Psoas muscle (tissue), 7 donors: ENCODE measurements at regions not wholly inside any gene's neighbourhood (a gene's known extent, or its start where the extent isn't known, plus 50 kb on each side); places are given as distances from the start of the nearest gene placed in this dataset.
"Not testable (repeated sequence)": the region's sequence is repeated elsewhere in the genome, so short reads cannot be mapped to it uniquely, and the experiment has no call there.

ENCODE experiments used
- ATAC-seq, 4 donors: fragments of 200-7000 bp; cut with Tn5 transposase; one replicate each; pipeline ENCODE4 v1.9.1; 2020; ENCODE audit warnings: moderate library complexity in 3 of 4, mild to moderate bottlenecking in 2 of 4
- DNase-seq, 2 donors: peaks; one replicate each; pipeline ENCODE4 v3.0.0-alpha.2; 2020
- H3K27ac ChIP-seq: fragments of 200-600 bp; one replicate; pipeline ENCODE4 v1.8.0; 2022
- H3K27me3 ChIP-seq, 3 donors: fragments of 200-600 bp in 1 of 3; one replicate each; pipeline versions ENCODE4 v1.6.1 to v1.8.0; 2013 to 2022; ENCODE audit warnings: low read length in 2 of 3, mild to moderate bottlenecking in 2 of 3, moderate library complexity in 1 of 3; ENCODE audit not compliant: insufficient read depth in 3 of 3
- H3K36me3 ChIP-seq, 2 donors: fragments of 200-600 bp in 1 of 2; one replicate each; pipeline versions ENCODE4 v1.6.1 to v1.8.0; 2013 to 2022; ENCODE audit warnings: low read depth in 1 of 2, mild to moderate bottlenecking in 1 of 2, moderate library complexity in 1 of 2; ENCODE audit not compliant: insufficient read depth in 1 of 2
- H3K4me1 ChIP-seq: fragments of 200-600 bp; one replicate; pipeline ENCODE4 v1.8.0; 2022
- H3K4me3 ChIP-seq: fragments of 200-600 bp; one replicate; pipeline ENCODE4 v1.8.0; 2022; ENCODE audit warnings: mild to moderate bottlenecking
- H3K9me3 ChIP-seq: fragments of 200-600 bp; one replicate; pipeline ENCODE4 v1.8.0; 2022
- WGBS, 3 donors: extraction: QIAGEN DNeasy Blood & Tissue Kit; methylation state at CpG; one replicate each; pipeline versions ENCODE4 v1.1.6 to v1.1.7; 2013; 5-methylcytosine and 5-hydroxymethylcytosine counted together
- intact Hi-C, 2 donors: fragments of 100-400 bp; cut with DNase I; formaldehyde crosslinking; loops; one replicate each; pipeline versions ENCODE4 v1.11.0 to v1.14.2; 2022
- TF ChIP-seq, protein P1 (sequence below): fragments of 200-600 bp; IDR thresholded peaks from one replicate; pipeline ENCODE4 v1.8.0; 2022; ENCODE audit warnings: antibody characterized with exemption
- donor health status: healthy with polysubstance abuse.
- donor health status: DM: no; HTN: no; CAD: no; lungs with moderate emphysema.
- donor health status: Bipolar disorder and iron deficiency.
- donor health status: healthy.
- donor health status: DM: yes; HTN: yes; CAD: no.
- donor health status: DM: no; HTN: no; CAD: no.
- donor health status: DM: yes; HTN: yes; CAD: no.

DNA sequence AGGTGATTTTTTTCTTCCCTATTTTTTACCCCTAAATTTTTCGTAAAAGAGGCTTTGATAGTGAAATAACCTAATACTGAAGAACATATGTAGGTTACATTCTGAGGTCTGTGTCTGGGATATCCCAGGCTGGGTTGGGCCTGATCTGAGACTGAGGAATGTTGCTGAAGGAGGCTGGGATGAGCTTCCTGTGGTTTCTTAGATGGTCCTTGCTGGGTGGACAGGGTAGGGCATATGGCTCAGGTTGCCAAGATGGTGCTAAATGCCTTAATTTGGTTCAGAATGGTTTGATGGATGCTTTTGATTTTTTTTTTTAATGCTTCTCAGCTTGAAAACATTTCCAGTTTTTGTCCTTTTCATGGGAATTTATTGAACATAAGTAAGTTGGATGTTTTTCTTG is 124.6 kb upstream of the PMCH start:
- TF ChIP-seq, protein P1, sequence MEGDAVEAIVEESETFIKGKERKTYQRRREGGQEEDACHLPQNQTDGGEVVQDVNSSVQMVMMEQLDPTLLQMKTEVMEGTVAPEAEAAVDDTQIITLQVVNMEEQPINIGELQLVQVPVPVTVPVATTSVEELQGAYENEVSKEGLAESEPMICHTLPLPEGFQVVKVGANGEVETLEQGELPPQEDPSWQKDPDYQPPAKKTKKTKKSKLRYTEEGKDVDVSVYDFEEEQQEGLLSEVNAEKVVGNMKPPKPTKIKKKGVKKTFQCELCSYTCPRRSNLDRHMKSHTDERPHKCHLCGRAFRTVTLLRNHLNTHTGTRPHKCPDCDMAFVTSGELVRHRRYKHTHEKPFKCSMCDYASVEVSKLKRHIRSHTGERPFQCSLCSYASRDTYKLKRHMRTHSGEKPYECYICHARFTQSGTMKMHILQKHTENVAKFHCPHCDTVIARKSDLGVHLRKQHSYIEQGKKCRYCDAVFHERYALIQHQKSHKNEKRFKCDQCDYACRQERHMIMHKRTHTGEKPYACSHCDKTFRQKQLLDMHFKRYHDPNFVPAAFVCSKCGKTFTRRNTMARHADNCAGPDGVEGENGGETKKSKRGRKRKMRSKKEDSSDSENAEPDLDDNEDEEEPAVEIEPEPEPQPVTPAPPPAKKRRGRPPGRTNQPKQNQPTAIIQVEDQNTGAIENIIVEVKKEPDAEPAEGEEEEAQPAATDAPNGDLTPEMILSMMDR, result no peak
- 80 to 94% (median 88%) methylated on average over 1 of the region's 1 CpG for WGBS, 3 donors
- intact Hi-C loops, result no loop called here

DNA sequence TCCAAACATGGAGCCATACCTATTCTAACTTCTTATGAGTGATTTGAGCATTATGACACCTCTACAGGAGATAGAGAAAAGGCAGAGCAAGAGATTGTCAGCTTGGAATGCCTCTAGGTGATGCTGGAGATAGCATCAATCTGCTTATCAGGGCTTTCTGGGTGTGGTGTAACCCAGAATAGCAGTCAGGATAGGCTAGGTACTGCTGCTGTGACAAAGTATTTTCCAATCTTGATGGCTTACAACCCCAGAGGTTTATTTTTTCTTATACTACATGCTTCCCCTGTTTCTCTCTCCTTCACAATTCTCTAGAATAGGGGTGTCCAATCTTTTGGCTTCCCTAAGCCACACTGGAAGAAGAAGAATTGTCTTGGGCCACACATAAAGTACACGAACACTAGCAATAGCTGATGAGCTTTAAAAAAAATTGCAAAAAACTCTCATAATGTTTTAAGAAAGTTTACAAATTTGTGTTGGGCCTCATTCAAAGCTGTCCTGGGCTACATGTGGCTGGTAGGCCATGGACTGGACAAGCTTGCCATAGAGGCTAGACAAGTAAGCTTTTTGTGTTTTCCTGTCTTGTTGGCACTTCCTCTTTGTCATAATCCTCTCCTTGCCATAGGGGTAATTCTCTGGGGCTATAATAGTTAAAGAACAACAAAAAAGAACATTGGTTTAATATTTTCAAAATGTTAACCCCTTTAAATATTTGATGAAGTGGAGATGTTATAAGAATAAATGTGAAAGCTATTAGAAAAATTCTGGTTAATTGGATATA is 123.9 kb upstream of the PMCH start:
- H3K9me3 ChIP-seq, result no peaks in the 10 kb centered on the region
- no peak overlapping the region for H3K4me3 ChIP-seq
- no peaks in the 10 kb centered on the region for H3K36me3 ChIP-seq
- no peak overlapping the region for H3K27ac ChIP-seq
- ATAC-seq (no peak), DNase-seq (no peak)
- intact Hi-C loops, result no loop called here
- TF ChIP-seq, protein P1, result no peak
- H3K4me1 ChIP-seq, result no peaks in the 10 kb centered on the region
- 88 to 96% (median 89%) methylated on average over 1 of the region's 1 CpG for WGBS, 3 donors
- H3K27me3 ChIP-seq, result no peaks in the 10 kb centered on the region

More for the DNA sequence above, 124.6 kb upstream of the PMCH start:
- H3K9me3 ChIP-seq, result no peaks in the 10 kb centered on the region
- ATAC-seq (no peak), DNase-seq (no peak)
- no peaks in the 10 kb centered on the region for H3K4me1 ChIP-seq
- H3K4me3 ChIP-seq, result no peak overlapping the region
- no peaks in the 10 kb centered on the region for H3K36me3 ChIP-seq
- H3K27me3 ChIP-seq, result no peaks in the 10 kb centered on the region
- H3K27ac ChIP-seq, result no peak overlapping the region

DNA sequence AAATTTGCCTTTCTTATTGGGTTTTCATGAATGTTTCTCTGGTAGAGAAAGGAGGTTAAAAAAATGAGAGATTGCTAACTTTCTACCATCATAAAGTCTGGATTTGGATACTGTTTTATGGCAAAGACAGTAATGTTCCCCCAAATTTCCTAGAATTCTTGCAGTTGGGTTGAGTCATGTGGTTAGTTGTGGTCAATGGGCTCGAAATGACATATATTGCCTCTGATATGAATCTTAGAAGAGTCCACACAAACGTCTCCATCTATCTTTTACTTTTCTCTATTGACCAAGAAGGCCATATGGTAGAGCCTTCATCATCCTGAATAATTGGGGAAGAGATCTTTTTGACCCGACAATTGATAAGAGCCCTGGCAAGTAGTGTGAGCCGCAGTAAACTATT is 119.5 kb upstream of the PMCH start:
- ATAC-seq (no peak), DNase-seq (no peak)
- no peak overlapping the region for H3K27ac ChIP-seq
- 72 to 85% (median 84%) methylated on average over 4 of the region's 4 CpGs for WGBS, 3 donors
- intact Hi-C loops, result no loop called here
- no peak overlapping the region for H3K4me3 ChIP-seq
- no peaks in the 10 kb centered on the region for H3K36me3 ChIP-seq
- no peaks in the 10 kb centered on the region for H3K4me1 ChIP-seq
- H3K9me3 ChIP-seq, result no peaks in the 10 kb centered on the region
- TF ChIP-seq, protein P1, result no peak
- no peaks in the 10 kb centered on the region for H3K27me3 ChIP-seq

DNA sequence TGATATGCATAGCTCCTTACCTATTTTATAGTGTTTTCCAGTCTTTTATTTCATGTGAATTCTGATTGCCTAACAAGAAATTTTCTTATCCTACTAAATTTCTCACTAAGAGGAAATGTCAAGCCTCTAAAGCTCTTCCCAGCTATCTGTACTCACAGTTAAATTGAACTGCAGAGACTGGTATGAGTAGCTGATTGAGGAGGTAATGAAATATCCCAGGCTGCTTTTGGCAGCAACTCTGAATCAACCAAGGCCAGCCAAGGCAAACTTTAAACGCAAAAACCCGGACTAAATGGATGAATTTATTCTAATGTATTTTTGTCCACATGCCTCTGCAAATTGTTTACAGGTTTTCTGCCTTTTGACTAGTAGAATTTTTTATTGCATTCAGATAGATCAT is 119.1 kb upstream of the PMCH start:
- TF ChIP-seq, protein P1, result no peak
- DNase-seq (no peak), ATAC-seq (no peak)
- Histone ChIP-seq H3K4me3 (no peak overlapping the region), H3K4me1 (no peaks in the 10 kb centered on the region), H3K36me3 (no peaks in the 10 kb centered on the region), H3K27ac (no peak overlapping the region), H3K9me3 (no peaks in the 10 kb centered on the region), H3K27me3 (no peaks in the 10 kb centered on the region)
- WGBS, 3 donors, result 49 to 96% (median 74%) methylated on average over 2 of the region's 2 CpGs
- intact Hi-C loops, result no loop called here

DNA sequence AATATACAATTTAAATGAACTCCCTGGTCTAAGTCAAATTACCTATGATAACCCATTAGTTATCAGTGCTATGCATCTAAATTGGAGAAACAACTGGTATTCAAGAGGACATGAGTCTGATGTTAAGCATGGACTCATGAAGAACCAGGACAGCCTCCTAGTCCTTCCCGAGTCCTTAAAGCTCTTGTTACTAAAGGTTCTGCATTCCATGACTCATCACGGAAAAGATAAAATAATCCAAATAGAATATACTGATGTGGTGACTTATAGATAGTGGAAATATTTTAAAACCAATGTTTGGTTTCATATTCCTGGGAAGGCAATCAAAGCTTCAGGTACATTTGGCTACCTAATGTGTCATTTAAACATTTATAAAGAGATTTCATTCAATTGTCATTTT is 117.2 kb upstream of the PMCH start:
- no peaks in the 10 kb centered on the region for H3K9me3 ChIP-seq
- H3K27ac ChIP-seq, result no peak overlapping the region
- no peak overlapping the region for H3K4me3 ChIP-seq
- ATAC-seq, result no peak
- no peaks in the 10 kb centered on the region for H3K27me3 ChIP-seq
- TF ChIP-seq, protein P1, result no peak
- no peaks in the 10 kb centered on the region for H3K36me3 ChIP-seq
- intact Hi-C loops, result no loop called here
- 81 to 88% (median 86%) methylated on average over 2 of the region's 2 CpGs for WGBS, 3 donors
- DNase-seq, result no peak
- H3K4me1 ChIP-seq, result no peaks in the 10 kb centered on the region

DNA sequence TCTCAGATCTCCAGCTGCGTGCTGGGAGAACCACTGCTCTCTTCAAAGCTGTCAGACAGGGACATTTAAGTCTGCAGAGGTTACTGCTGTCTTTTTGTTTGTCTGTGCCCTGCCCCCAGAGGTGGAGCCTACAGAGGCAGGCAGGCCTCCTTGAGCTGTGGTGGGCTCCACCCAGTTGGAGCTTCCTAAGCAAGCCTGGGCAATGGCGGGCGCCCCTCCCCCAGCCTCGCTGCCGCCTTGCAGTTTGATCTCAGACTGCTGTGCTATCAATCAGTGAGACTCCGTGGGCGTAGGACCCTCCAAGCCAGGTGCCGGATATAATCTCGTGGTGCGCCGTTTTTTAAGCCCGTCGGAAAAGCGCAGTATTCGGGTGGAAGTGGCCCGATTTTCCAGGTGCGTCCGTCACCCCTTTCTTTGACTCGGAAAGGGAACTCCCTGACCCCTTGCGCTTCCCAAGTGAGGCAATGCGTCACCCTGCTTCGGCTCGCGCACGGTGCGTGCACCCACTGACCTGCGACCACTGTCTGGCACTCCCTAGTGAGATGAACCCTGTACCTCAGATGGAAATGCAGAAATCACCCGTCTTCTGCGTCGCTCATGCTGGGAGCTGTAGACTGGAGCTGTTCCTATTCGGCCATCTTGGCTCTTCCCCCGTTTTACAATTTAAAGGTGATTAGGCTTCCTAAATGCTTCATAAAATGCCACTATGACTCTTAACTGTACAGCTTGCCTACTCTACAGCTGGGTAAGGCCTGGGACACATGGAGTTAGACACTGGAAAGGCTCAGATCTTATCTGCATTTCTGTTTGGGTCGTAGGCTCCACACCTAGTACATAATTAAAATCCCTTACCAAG is 115.7 kb upstream of the PMCH start:
- ATAC-seq, H3K9me3 ChIP-seq, H3K27me3 ChIP-seq, H3K27ac ChIP-seq, DNase-seq, H3K4me1 ChIP-seq, intact Hi-C loops, H3K4me3 ChIP-seq, H3K36me3 ChIP-seq: not testable (repeated sequence)
- WGBS, 3 donors, result 90 to 94% (median 94%) methylated on average over 29 to 32 of the region's 33 CpGs
